HG03469 (cell line): ENCODE measurements at regions not wholly inside any gene's neighbourhood (a gene's known extent, or its start where the extent isn't known, plus 50 kb on each side); places are given as distances from the start of the nearest gene placed in this dataset.
A peak's percentile ranks its signal among the peaks of the same experiment; 100 is the strongest.
"Not testable (repeated sequence)": the region's sequence is repeated elsewhere in the genome, so short reads cannot be mapped to it uniquely, and the experiment has no call there.

Experiments used
- ATAC-seq: cut with Tn5 transposase; IDR thresholded peaks from one replicate; pipeline ENCODE4 v1.9.1; 2021; ENCODE audit warnings: mild to moderate bottlenecking, moderate library complexity, moderate number of reproducible peaks; ENCODE audit not compliant: unreplicated experiment

GRCh38 chr11:42669248-42669976 is 642.4 kb upstream of the API5 start:
- no peak for ATAC-seq

- no peak for ATAC-seq
Observed at GRCh38 chr11:42674436-42674835, 637.4 kb upstream of the API5 start.

GRCh38 chr11:42707541-42707940 is 604.3 kb upstream of the API5 start:
- no peak for ATAC-seq

GRCh38 chr11:42709216-42709615 is 602.6 kb upstream of the API5 start:
- no peak for ATAC-seq

- no peak for ATAC-seq
Observed at GRCh38 chr11:42713279-42713678, 598.5 kb upstream of the API5 start.

GRCh38 chr11:42713753-42714152 is 598.0 kb upstream of the API5 start:
- no peak for ATAC-seq

- no peak for ATAC-seq
Observed at GRCh38 chr11:42720716-42721563, 590.9 kb upstream of the API5 start.

- ATAC-seq, result no peak
Observed at GRCh38 chr11:42727879-42728278, 583.9 kb upstream of the API5 start.

- no peak for ATAC-seq
Observed at GRCh38 chr11:42762348-42762747, 549.4 kb upstream of the API5 start.

- ATAC-seq, result no peak
Observed at GRCh38 chr11:42764936-42765335, 546.9 kb upstream of the API5 start.

GRCh38 chr11:42768576-42768975 is 543.2 kb upstream of the API5 start:
- ATAC-seq, result no peak

GRCh38 chr11:42770444-42771065 is 541.2 kb upstream of the API5 start:
- peak; percentile 52 for ATAC-seq

GRCh38 chr11:42772886-42773285 is 538.9 kb upstream of the API5 start:
- ATAC-seq, result no peak

GRCh38 chr11:42773729-42774128 is 538.1 kb upstream of the API5 start:
- no peak for ATAC-seq

- ATAC-seq, result no peak
Observed at GRCh38 chr11:42774567-42774966, 537.2 kb upstream of the API5 start.

- no peak for ATAC-seq
Observed at GRCh38 chr11:42777776-42778175, 534.0 kb upstream of the API5 start.

- ATAC-seq, result no peak
Observed at GRCh38 chr11:42778193-42778592, 533.6 kb upstream of the API5 start.

- no peak for ATAC-seq
Observed at GRCh38 chr11:42779555-42779954, 532.2 kb upstream of the API5 start.

- no peak for ATAC-seq
Observed at GRCh38 chr11:42786981-42787380, 524.8 kb upstream of the API5 start.

- not testable (repeated sequence) for ATAC-seq
Observed at GRCh38 chr11:42795483-42795882, 516.3 kb upstream of the API5 start.

GRCh38 chr11:42800041-42800440 is 511.8 kb upstream of the API5 start:
- ATAC-seq, result no peak
